ENCODE measurements at regions not wholly inside any gene's neighbourhood (a gene's known extent, or its start where the extent isn't known, plus 50 kb on each side); places are given as distances from the start of the nearest gene placed in this dataset.
A peak's percentile ranks its signal among the peaks of the same experiment; 100 is the strongest.

DNA sequence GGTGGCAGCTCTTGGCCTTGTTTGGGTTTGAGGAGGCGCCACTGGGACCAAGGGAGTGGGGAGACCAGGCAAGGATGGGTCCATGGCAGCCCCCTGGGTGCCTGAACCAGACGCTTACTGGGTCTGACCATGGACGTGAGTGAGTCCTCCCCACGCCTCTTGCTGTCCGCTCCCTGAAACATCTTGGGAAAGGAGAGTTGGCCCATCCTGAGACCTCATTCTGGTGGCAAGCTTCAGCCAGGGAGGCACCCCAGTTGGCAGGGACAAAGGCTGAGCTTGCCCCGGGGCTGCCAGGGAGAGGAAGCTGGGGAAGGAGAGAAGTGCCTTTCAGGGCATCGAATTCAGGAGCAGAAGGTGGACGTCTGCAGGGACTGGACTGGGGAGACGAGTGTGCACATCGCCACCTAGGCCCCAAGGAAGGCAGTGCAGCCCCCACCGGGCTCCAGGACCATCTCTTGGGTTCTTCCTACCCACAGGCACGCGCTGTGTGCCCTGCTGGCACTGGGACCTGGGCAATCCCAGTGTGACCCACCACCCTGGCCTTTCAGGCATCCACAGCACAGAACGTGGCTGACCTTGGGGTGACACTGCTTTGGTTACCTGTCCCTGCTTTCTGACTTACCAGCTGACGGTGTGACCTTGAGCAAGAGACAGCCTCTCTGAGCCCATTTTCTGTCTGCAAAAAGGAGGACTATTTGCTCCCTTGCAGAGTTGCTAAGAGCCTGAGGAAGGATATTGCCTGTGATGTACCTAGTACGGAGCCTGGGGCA lies 132.9 kb upstream of the WNT4 start:
- DNase-seq (ENCODE audit: low read depth in 2 of 2), result peak; percentile 67 to 68
- TF ChIP-seq, protein P1, sequence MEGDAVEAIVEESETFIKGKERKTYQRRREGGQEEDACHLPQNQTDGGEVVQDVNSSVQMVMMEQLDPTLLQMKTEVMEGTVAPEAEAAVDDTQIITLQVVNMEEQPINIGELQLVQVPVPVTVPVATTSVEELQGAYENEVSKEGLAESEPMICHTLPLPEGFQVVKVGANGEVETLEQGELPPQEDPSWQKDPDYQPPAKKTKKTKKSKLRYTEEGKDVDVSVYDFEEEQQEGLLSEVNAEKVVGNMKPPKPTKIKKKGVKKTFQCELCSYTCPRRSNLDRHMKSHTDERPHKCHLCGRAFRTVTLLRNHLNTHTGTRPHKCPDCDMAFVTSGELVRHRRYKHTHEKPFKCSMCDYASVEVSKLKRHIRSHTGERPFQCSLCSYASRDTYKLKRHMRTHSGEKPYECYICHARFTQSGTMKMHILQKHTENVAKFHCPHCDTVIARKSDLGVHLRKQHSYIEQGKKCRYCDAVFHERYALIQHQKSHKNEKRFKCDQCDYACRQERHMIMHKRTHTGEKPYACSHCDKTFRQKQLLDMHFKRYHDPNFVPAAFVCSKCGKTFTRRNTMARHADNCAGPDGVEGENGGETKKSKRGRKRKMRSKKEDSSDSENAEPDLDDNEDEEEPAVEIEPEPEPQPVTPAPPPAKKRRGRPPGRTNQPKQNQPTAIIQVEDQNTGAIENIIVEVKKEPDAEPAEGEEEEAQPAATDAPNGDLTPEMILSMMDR (IDR thresholded peaks at IDR 0.05; ENCODE audit: low read depth, low read length), result peak; percentile 92
- no peak overlapping the region for H3K4me3 ChIP-seq (replicated peaks in 1 of 2; ENCODE audit: low read depth in 2 of 2, low read length in 2 of 2)

DNA sequence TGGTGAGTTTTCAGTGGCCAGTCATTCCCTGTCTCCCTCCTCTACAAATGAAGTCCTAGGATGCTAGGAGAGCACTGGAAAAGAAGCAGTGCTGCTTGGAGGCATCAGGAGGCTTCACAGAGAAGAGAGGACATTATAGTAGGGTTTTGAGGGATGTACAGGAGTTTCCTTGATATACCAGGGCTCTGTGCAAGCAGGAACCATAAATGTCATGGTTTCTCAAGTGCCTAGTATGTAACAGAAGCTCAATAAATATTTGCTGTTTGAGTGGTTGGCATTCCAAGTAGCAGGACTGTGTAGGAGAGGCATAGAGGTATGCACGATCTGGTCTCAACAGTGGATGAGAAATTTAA lies 133.5 kb upstream of the WNT4 start:
- TF ChIP-seq, protein P1 (IDR thresholded peaks at IDR 0.05; ENCODE audit: low read depth, low read length), result no peak
- no peak overlapping the region for H3K4me3 ChIP-seq (replicated peaks in 1 of 2; ENCODE audit: low read depth in 2 of 2, low read length in 2 of 2)
- no peak for DNase-seq (ENCODE audit: low read depth in 2 of 2)

DNA sequence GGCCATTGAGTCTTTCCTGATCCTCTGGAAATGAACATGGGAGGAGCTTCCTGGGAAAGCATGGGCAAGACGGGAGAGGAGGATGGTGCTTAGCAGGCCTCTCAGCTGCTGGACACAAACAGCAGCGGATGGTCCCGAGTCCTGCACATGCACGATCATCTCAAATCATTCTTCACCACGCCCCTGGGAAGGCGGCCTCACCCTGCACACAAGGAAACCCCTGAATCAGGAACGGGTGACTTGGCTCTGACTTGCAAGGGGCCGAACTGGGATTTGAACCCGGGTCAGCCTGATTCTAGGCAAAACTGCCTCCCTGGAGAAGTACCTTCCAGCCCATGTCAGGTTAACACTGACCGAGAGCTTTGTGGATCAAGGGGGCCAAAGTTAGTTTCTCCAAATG lies 134.8 kb upstream of the WNT4 start:
- TF ChIP-seq, protein P1 (IDR thresholded peaks at IDR 0.05; ENCODE audit: low read depth, low read length), result no peak
- DNase-seq (ENCODE audit: low read depth in 2 of 2), result no peak
- H3K4me3 ChIP-seq (replicated peaks in 1 of 2; ENCODE audit: low read depth in 2 of 2, low read length in 2 of 2), result no peak overlapping the region

DNA sequence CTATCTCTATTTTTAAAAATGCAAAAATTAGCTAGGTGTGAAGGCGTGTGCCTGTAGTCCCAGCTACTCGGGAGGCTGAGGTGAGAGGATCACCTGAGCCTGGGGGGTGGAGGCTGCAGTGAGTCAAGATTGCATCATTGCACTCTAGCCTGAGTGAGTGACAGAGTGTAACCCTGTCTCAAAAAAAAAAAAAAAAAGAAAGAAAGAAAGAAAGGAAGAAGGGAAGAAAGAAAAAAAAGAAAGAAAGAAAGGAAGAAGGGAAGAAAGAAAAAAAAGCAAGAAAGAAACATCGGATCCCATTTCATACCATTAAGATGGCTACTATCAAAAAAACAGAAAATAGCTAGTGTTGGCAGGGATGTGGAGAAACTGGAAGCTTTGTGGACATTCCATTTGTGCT lies 136.8 kb upstream of the WNT4 start:
- DNase-seq (ENCODE audit: low read depth in 2 of 2), result no peak
- H3K4me3 ChIP-seq (replicated peaks in 1 of 2; ENCODE audit: low read depth in 2 of 2, low read length in 2 of 2), result no peak overlapping the region
- TF ChIP-seq, protein P1 (IDR thresholded peaks at IDR 0.05; ENCODE audit: low read depth, low read length), result no peak

DNA sequence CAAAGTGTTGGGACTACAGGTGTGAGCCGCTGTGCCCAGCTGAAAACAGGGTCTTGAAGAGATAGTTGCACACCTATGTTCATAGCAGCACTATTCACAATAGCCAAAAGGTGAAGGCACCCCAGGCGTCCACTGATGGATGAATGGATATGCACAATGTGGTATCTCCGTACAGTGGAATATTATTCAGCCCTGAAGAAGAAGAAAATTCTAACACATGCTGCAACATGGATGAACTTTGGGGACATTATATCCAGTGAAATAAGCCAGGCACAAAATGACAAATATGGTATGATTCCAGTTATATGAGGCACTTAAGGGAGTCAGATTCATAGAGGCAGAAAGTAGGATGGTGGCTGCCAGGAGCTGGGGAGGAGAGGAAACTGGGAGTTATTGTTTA lies 137.6 kb upstream of the WNT4 start:
- no peak overlapping the region for H3K4me3 ChIP-seq (replicated peaks in 1 of 2; ENCODE audit: low read depth in 2 of 2, low read length in 2 of 2)
- DNase-seq (ENCODE audit: low read depth in 2 of 2), result no peak
- TF ChIP-seq, protein P1 (IDR thresholded peaks at IDR 0.05; ENCODE audit: low read depth, low read length), result no peak

DNA sequence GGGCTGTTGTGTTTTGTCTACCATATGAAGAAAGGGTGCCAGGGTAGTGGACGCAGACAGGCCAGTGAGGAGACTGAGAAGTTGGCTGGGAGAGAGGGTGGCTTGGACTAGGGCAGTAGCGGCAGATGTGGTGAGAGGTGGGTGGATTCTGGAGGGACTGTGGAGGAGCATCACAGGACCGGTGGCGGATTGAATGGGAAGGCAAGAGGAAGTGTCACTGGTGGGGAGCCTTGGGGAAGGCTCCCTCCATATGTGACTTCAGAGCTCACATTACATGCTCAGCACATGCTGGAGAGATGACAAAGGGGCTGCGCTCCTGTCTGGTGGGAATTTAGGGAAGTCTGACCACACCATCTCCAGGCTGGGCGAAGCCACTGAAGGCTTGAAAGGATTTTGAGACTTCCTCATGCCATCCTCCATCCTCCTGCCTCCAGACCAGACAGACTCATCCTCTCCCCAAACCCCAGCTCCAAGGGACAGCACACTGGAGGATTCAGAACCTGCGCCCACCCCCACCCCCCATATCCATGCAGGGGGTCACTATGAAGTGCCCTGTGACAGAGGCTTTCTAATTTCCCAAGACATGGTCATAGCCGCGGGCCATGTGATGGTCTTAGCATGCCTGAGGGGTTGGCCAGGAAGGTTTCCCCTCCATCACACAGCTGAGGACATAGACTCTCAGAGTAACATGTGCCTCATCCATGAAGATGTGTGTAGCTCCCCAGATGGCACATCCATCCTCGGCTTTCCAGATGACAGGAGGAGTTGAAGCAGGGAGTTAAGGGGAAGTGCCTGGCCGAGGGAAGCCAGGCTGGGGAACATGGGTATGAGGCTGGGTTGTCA lies 138.8 kb upstream of the WNT4 start:
- DNase-seq (ENCODE audit: low read depth in 2 of 2), result no peak
- TF ChIP-seq, protein P1 (IDR thresholded peaks at IDR 0.05; ENCODE audit: low read depth, low read length), result no peak
- no peak overlapping the region for H3K4me3 ChIP-seq (replicated peaks in 1 of 2; ENCODE audit: low read depth in 2 of 2, low read length in 2 of 2)

All from cardiac fibroblast (primary cell).